CD4-positive, alpha-beta T cell treated with Interleukin-4 for 4 hours (primary cell): ENCODE measurements at regions not wholly inside any gene's neighbourhood (a gene's known extent, or its start where the extent isn't known, plus 50 kb on each side); places are given as distances from the start of the nearest gene placed in this dataset.

Experiments used
- DNase-seq: peaks from one replicate; pipeline ENCODE4 v3.0.0-alpha.2; 2020

DNA sequence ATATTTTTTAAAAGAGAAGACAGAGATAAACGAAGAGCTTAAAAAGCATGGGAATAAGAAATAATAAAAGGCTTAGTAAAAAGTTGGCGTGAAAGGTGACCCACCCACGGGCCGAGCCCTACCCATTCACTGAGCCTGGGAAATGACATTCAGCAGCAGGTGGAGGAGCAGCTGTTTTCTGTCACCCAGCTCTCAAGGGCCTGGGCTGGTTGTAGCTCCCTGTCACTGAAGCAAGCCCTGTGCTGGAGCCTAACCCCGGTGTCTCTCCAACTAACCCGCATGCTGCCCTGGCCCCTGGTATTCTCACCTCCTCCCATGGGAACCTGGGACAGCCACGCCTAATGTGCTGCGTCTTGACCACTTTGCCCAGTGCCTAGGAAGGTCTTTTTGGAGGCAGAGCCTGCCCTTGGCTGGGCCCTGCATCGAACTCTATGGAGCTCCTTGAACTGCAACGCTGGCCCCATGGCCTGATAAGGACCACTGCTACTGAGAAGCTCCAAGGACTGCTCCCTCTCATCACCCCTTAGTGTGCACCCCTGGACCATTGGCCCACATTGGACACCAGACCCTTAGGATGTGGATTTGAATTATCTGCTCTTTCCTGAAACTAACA, 68.8 kb upstream of the IYD start:
- no peak for DNase-seq

DNA sequence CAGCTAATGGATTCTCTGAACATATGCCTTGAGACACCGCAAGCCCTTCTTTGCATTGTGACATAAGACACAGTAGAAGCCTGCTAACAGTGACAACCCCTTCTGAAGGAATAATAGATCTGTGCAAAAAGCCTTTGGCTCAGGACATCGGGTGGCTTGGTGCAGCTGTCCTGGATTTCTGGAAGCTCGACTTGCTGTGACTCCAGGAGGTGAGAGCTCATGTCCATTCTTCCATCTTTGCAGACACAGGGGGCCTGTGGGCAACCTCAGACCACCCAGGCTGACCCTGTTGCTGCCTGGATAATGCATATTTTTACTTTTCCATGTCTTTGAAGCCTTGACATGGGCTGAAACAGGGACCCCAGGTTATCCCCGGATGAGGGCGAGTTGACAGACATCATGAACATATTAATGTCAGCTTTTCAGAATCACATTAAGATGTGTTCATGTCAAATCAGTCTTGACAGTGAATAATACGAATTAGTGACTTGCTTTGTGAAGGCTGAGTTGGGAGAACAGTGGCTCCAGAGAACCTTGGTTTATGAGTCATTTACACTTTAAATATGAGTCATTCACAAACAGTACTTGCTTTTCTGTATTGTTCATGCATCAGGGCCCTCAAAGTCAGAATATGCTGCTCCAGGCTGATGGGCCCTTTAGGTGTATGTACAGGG, 66.8 kb upstream of the IYD start:
- peak; percentile 16 for DNase-seq

DNA sequence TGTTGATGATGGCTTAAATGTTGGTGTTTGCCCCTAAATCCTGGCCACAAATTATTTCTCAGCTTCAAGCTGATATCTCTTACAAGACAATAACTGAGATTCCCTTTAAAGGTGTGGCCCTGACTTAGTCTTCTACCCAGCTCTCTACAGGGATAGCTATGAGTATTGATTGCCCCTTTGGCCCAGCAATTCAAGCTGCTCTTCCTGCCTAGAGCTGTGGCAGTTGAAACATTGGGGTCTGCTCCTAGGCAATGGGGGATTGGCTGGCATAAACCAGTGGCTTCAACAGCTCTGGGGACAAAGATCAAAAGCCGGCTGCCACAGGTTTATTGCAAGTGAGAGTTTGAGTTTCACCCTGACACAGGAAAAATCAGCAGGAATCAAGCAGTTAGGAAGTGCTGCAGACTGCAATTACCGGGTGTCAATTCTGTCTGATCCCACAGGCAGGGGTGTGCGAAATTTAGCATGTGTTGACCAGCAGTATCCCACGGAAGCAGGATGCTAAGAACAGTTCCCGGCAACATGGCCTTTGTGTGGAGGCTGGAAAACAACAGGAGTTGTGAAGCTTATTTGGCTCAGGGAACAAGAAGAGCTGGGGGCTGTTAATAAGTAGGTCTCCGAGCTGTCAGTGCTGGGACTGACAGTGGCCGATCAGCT, 66.2 kb upstream of the IYD start:
- DNase-seq, result no peak

DNA sequence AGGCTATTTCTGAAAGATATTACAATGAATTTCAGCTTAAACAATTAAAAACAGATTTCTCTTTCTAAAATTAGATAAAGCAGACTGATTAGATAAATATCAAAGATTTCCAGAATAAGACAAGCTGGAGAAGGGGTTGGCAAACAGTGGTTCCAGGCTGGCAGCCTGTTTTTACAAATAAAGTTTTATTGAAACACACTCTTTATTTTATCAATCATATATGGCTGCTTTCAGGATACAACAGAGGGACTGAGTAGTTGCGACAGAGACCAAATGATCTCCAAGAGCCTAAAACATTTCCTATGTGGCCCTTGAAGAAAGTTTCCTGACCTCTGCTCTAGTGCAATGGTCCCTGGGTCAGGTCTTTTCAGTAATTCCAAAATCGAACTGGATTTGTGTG, 65.6 kb upstream of the IYD start:
- no peak for DNase-seq

DNA sequence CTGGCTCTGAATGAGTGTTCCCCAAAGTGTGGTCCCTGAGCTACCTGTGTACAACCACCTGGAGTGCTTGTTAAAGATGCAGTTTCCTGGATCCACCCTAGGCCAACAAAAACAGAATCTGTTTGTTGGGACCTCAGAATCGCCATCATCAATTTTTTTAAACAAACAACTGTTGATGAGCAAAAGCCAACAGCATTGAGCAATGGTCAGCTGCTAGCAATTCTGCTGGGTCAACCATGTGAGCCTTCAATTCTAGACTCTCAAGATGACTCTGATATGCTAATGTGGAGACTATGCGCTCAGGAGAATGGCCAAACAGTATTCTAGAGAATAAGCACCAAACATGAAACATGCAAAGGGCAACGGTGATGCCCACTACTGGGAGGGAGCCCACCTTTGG, 64.4 kb upstream of the IYD start:
- no peak for DNase-seq

DNA sequence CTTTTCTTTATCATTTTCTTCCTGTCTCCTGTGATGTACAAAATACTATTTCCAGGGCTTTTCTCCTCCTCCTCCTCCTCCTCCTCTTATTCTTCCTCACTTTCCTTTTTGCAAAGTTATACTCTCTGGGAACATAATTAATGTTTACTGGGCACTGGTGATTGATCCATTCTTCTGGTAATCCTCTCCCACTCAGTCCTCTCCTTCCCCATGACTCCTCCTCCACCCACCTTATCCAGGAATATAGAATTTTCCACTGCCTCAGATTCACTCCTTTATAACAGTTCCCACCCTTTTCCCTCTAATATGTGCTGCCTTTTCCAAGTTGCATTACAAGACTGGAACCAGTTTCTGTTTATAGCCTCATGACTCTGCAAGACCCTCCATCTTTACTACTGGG, 62.5 kb upstream of the IYD start:
- DNase-seq, result no peak

DNA sequence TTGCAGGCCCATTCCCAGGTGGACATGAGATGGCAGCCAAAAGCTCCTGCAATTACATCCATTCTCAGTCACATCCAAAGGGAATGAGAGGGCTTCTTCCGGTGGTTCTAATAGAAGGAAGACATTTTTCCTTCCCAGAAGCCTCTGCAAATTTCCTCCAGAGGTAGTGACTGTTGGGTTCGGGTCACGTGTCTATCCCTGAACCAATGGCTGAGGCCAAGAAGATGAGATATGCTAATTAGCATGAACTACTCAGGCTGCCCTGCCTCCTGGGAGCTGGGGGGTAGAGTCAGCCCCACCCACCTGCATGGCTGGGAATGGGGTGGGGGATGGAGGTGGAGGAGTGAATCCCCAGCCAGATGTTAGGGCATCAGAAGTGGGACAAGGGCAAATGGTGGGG, 61.3 kb upstream of the IYD start:
- no peak for DNase-seq

DNA sequence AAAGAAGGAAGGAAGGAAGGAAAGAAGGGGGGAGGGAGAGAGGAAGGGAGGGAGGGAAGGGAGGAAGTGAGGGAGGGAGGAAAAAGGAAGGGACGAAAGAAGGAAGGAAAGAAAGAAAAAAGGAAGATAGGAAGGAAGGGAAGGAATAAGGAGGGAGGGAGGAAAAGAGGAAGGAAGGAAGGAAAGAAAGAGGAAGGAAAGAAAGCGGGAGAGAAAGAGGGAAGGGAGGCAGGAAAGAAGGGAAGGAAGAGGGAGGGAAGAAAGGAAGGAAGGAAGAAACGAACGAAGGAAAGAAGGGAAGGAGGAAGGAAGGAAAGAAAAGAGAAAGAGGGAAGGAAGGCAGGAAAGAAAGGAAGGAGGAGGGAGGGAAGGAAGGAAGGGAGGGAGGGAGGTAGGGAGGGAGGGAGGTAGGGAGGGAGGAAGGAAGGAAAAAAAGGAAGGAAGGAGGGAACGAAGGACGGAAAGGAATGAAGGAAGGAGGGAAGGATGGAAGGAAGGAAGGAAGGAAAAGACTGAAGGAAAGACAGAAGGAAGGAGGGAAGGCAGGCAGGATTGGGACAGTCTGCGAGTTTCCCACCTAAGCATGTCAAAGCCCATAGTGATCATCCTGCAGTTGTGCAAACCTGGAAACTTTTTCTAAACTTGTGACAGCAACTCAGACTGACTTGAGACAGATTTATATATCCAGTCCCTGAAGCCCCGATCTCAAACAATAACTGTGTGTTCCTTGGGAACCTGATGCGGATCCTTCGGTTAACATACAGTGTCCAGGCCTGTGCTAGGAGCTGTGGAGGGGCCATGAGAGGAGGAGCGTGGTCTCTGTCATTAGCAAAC, 59.8 kb upstream of the IYD start:
- no peak for DNase-seq

DNA sequence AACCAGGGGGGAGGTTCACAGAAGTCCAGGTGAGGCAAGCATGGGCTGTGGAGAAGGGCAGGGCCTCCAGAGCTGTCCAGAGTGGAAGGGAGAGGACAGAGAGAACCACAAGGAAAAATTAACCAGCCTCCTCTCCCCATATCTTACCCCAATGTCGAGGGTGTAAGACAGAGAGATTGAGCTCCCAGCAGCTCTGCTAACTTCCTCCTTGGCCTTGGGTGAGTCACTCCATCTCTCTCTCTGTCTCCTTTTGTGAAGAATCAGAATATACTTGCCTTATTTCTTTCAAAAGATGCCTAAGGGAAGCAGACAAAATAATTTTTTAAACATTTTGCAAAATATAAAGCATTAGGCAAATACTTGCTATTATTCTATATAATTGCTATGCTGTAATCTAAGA, 58.3 kb upstream of the IYD start:
- DNase-seq, result peak; percentile 34

DNA sequence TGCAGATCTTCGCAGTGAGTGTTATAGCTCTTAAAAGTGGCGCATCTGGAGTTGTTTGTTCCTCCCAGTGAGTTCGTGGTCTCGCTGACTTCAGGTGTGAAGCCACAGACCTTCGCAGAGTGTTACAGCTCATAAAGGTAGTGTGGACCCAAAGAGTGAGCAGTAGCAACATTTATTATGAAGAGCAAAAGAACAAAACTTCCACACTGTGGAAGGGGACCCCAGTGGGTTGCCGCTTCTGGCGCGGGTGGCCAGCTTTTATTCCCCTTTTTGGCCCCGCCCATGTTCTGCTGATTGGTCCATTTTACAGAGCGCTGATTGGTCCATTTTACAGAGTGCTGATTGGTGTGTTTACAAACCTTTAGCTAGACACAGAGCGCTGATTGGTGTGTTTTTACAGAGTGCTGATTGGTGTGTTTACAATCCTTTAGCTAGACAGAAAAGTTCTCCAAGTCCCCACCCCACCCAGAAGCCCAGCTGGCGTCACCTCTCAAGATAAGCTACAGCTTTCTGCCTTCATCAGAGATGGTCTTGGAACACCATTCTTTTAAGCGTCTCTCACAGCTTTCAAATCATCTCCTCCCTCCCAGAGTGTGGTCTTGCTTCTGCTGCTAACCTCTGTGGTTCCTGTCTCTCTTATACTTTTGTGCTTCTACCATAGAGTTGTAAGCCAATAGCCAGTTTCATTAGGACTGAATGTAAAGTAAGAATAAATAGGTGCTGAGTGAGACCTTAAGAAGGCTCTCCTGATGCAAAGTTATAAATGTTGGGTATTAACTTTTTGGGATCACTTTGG, 57.5 kb upstream of the IYD start:
- peak; percentile 58 for DNase-seq

DNA sequence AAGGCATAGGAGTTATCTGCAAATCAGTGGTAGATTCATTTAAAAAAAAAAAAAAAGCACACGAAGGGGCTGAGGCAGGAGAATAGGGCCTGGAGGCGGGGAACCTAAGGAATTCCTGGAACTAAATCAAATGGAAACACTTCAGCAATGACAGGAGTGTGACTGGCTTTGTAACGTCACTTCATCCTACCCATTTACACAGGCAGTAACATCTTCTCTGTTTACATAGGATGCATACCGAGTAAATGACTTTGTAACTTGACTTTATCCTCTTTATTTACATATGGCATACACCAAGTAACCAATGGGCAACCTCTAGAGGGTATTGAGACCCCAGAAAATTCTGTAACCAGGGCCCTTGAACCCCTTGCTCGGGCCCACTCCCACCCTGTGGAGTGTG, 56.4 kb upstream of the IYD start:
- no peak for DNase-seq

DNA sequence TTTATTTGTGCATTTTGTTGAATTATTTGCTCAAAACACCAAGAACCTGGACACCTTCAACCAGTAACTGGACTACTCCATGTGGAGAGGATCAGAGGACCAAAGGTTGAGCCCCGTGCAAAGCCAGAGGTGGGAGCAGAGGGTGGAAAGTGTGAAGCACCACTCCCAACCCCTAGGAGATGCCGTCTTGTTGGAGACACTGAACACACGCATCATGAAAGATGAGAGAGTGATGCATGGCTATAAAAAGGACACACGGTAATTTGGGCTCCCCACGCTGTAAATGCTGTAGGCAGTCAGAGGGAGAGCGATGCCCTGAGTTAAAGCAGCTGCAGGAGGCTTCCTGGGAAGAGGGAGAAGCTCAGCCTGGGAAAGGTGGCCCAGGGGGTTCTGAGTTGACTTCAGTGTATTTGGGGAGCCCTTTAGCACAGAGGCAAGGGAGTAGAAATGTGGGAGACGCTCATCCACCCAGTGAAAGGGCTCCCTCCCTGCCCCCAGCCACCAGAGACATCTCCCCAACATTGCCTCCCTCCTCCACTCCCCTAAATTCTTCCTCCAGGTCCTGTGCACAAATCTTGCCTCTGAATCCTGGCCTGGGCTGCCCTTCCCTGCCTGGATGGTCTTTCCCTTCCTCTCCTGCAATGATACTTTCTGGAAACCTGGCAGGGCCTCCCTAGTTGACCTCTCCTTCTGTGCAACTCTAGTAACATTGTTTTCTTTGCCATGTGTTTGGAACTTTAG, 55.8 kb upstream of the IYD start:
- DNase-seq, result no peak

DNA sequence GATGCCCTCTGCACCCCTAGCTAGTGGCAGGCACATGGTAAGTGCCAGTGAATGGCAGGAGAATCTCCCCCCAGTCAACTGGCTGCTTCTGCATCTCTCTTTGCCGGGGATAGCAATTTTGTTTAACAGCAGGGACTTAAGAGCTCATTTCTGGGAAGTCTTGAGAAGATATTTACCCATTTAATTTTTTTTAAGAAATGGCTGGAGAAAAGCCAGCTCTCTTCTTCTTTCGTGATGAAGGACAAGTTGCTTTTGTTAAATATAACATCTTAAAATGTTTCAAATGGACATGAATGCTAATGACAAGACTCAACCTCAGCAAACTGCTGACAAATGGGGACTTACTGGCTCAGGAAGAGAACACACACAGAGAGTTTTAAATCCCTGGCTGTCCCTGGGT, 55.0 kb upstream of the IYD start:
- DNase-seq, result no peak

DNA sequence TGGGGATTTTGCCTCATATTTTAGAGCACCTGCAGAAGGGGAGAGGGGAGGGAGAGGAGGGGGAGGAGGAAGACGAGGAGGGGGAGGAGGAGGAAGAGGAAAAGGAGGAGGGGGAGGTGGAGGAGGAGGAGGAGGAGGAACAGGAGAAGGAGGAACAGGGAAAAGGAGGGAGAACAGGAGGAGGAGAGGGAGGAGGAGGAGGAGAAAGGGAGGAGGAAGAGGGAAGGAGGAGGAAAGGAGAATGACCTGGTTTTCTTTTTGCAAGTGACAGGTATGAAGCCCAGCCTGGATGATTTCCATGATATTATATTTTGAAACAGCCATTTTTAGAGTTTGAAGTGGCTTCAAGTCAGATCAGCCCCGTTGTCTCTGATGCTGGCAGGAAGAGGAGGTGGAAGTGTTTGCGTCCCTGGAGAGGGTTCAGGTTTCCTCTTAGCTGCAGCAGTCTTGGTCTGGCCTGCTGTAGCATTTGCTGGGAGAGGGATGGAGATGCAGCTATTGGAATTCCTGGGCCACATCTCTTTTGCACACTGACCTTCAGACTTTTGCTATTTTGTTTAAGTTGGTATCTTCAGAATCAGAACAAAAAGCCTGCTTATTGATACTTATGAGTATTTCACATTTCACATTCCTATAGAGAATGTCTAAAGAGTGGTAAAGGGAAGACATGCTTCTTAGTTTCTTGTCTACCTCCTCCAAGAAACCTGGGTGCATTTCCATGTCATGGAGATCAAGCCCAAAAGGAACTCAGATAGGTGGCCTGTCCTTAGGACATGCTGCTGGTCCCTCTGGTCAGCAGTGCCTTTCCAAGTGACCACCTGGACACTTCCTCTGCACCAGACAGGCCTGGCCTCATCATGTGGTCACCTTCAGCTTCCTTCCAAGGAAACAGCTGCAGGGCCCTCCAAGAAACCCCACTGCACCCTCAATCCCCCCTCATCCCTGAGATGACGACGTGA, 54.3 kb upstream of the IYD start:
- DNase-seq, result no peak

DNA sequence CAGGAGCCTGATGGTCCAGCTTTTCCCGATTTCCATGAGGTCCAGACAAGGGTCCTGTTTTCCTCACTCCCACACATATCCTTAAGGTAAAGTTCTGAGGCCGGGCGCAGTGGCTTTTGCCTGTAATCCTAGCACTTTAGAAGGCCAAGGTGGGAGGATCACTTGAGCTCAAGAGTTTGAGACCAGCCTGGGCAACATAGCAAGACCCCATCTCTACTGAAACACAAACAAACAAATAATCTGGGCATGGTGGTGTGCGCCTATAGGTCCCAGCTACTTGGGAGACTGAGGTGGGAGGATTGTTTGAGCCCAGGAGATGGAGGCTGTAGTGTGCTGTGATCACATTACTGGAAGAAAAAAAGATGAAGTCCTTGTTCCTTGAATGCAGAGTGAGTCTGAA, 53.2 kb upstream of the IYD start:
- DNase-seq, result no peak

DNA sequence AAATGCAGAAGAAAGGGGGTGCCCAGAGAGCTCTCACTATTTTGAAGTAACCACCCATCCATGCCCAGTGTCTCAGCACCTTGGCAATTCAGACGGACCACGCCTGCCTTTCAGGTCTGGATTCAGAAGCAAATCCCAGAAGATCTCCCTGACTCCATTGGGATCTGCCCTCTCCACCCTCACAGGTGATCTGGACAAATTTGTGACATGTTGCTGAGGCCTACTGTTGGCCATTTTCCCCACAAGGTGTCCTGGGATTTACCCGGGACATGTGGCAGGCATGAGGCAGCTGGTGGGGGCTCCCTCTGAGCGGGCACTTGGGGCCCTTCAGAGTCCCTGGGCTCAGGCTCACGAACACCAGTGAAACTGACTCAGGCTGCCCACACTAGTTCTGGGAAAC, 51.9 kb upstream of the IYD start:
- no peak for DNase-seq
